T1000 (cell line): ENCODE measurements at regions not wholly inside any gene's neighbourhood (a gene's known extent, or its start where the extent isn't known, plus 50 kb on each side); places are given as distances from the start of the nearest gene placed in this dataset.
"Not testable (repeated sequence)": the region's sequence is repeated elsewhere in the genome, so short reads cannot be mapped to it uniquely, and the experiment has no call there.

Source experiments
- DNase-seq: peaks from one replicate; lab custom pipeline; 2025; ENCODE audit warnings: mixed read lengths; lab: John Stamatoyannopoulos, UW

GRCh38 chr18:30163573-30163972 lies 879.0 kb downstream of the DSC3 start:
- no peak for DNase-seq

GRCh38 chr18:30160124-30160523 lies 882.4 kb downstream of the DSC3 start:
- no peak for DNase-seq

DNA sequence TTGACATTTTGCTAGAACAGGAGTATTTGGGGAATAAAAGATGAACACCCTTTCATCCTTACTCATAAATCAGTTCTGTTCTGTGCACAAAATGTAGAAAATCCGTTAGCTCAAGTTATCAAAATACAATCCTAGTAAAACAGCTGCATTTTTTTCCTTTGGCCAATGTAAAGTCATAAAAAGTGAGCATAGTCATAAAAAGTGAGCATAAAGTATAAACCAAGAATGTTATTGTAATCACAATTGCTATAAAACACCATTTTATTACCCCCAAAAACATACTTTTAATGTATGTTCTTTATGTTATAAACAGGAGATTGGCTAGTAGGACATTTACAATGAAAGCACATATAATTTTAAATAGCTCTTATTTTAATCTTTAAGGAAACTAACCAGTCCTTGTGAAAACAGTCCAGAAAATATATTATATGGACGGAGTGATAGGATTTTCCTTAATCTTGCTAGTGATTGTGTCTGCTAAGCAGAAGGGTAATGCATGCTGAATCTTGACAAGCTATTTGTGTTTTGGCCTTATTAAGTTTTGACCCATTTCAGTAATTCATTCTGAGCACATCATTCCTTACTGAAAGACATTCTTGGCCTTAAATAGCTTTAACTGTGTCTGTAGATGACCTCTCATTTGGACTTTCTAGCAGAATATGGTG lies 891.8 kb downstream of the DSC3 start:
- no peak for DNase-seq

DNA sequence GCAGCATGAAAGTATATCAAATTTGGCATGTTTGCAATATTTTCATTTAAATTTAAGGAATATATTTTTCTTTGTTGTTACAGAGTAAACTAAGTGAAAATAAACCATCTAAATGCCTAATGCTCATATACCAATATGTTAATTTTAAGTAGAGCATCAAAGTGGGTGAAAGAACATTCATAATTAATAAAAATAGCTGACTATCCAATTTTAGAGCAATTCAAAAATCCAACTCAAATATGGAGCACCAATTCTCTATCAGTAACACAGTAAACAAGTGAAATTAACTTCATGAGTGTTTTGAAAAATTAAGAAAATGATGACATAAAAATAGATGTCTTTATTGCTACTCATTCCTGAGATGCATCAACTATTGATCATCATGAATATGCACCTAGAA lies 893.0 kb downstream of the DSC3 start:
- no peak for DNase-seq

GRCh38 chr18:30142870-30143269 lies 899.7 kb downstream of the DSC3 start:
- DNase-seq = no peak

DNA sequence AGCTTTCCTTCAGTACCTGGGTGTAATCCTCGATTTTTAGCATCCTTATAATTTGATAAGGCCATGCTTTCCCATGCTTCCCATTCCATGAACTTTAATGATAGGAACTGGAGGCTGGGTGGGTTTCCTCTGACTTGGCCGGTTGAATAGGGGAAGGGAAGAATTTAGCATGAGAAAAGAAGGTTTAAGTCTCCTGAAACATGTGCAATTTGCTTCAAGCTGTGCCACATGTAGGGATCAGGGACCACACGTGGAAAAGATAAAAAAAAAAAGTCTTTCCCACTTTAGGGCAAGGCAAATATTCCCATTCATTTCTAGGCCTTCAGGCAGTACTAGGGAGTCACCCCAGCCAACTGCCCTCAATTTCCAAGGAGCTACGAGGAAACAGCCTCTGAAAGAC lies 900.3 kb downstream of the DSC3 start:
- DNase-seq = no peak

DNA sequence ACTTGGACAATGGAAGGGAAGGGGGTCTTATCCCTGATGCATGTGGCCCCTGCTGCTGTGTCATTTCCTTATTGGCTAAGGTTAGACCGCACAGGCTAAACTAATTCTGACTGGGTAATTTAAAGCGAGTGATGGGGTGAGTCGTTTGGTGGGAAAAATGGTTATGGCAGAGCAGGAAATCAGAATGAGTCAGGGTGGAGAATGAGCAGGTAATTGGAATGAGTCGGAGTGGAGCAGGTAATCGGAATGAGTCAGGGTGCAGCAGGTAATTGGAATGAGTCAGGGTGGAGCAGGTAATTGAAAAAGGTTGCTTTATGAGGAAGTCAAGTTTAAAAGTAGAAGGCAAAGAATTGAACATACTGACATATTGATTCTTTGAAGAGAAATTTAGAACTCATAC lies 901.0 kb downstream of the DSC3 start:
- not testable (repeated sequence) for DNase-seq

- DNase-seq = no peak
Observed at GRCh38 chr18:30139631-30140287, 902.8 kb downstream of the DSC3 start.

GRCh38 chr18:30135938-30136337 lies 906.6 kb downstream of the DSC3 start:
- no peak for DNase-seq

DNA sequence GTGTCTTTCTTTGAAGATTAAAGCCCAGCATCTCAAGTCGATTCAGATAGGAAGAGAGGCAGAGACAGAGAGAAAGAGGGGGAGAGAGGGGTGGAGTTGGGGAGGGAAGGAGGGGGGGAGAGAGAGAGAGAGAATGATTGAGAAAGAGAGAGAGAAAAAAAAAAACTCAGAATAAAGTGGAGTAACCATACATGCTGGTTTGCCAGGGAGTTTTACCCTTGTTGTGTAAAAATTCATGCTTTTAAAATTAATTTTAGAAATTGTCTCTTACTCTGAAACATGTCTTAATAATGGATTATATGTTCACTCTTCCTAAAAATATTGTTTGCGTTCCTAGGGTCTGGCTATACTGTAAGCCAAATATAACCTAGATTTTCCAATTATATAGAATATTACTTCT lies 908.5 kb downstream of the DSC3 start:
- DNase-seq = no peak

DNA sequence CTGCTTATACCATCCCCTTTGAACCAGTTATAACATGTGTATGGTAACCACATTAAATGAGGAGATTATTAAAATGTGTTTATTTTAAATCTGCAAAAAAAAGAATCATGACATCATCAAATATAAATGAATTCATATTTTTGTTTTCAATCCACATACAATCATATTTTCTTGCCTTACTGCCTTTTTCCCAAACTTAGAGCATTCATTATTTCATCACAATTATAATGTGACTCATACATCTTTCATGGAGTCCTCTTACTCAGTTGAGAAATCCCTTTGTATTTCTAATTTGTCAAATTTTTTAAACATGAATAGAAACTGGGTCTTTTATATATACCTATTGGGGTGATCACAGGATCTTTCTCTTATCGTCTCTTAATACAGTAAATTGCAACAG lies 909.6 kb downstream of the DSC3 start:
- DNase-seq = no peak

- no peak for DNase-seq
Observed at GRCh38 chr18:30121397-30121796, 921.1 kb downstream of the DSC3 start.

DNA sequence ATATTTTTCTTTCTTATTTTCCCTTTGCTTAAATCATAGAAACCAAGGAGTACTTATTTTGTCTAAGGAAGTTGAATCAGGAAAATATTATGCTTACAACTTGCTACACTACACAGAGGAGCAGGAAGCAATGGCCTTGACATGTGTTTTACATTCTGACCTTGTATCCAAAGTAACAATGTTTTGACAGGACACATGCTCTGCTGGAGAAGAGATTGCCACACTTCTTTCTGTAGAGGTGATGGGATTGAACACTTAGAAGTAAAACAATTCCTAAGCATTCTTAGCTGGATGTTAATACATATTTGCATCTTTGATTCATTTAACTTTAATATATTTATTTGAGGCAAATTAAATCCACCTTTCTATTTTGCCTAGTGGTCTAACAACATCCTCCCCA lies 929.1 kb downstream of the DSC3 start:
- no peak for DNase-seq

DNA sequence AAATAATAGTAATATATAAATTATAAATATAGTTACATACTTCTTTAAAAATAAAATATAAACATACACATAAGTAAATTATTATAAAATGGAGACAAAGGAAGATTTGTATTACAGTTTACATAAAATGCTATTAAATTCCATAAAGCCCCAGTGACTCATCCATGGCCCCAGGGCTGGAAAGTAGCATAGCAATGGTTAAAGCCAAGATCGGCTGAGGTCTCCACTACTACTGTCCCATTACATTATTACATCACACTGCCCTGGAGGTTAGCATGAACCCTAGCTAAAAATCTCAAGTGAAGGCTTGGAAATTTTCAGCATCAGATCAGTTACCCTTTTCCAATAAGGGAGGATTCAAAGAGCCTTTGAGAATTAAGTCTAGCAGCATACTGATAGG lies 936.2 kb downstream of the DSC3 start:
- DNase-seq = peak; percentile 18

GRCh38 chr18:30103881-30104280 lies 938.7 kb downstream of the DSC3 start:
- DNase-seq = no peak

DNA sequence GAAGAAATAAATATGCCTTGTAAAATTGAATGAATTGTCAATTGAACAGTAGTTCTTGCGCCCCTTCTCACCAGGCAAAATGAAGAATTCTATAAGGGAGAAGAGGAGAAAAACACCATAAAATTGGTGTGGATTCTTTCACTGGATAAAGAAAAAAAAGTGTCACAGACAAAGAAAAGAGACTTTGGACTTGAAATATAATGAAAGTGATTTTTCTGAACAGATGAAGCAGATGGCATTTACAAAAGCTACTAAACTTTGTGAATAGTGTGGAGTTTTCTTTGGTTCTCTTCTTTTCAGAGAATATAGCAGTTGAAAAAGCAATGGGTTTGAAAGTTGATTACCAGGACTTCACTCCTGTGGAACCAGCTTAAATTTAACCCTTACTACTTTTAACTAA lies 945.7 kb downstream of the DSC3 start:
- DNase-seq = no peak

GRCh38 chr18:30094556-30094955 lies 948.0 kb downstream of the DSC3 start:
- no peak for DNase-seq

- no peak for DNase-seq
Observed at GRCh38 chr18:30093376-30093775, 949.2 kb downstream of the DSC3 start.

GRCh38 chr18:30088238-30089015 lies 954.1 kb downstream of the DSC3 start:
- DNase-seq = no peak

DNA sequence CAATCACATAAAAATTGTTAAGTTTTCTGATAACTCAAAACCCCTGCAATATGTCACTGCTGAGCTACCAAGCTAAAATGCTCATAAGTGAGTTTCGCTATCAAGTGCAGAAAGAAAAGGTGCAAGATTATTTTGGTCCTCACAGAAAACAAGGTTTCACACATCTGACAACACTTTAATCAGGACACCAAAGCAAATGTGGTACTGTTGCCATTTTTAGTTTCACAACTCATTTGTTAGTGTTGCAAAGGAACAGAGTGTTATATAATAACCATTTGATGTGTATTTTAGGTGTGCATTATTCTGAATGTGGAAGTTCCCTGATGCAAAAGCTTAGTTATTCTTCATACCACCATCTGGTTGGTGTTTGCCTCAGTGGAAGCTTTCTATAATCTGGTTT lies 956.2 kb downstream of the DSC3 start:
- DNase-seq = no peak

GRCh38 chr18:30081122-30081521 lies 961.4 kb downstream of the DSC3 start:
- no peak for DNase-seq

DNA sequence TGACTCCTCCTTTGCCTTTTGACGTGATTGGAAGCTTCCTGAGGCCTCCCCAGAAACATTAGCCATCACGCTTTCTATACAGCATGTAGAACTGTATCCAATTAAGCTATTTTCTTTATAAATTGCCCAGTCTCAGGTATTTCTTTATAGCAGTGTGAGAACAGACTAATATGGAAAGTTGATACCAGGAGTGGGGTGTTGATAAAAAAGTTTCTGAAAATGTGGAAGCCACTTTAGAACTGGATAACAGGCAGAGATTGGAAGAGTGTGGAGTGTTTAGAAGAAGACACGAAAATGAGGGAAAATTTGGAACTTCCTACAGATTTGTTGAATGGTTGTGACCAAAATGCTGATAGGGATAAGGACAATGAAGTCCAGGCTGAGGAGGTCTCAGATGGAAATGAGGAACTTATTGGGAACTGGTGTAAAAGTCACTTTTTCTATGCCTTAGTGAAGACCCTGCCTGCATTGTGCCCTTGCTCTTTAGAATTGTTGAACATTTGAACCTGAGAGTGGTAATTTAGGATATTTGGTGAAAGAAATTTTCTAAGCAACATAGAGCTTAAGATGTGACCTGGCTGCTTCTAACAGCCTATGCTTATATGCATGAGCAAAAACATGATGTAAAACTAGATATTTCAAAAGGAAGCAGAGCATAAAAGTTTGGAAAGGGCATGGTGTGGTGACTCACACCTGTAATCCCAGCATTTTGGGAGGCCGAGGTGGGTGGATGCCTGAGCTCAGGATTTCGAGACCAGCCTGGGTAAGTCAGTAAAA lies 969.7 kb downstream of the DSC3 start:
- DNase-seq = no peak
